ENCODE measurements at regions not wholly inside any gene's neighbourhood (a gene's known extent, or its start where the extent isn't known, plus 50 kb on each side); places are given as distances from the start of the nearest gene placed in this dataset.

- no peak overlapping the region for H3K4me3 Mint-ChIP-seq
- H3K27me3 Mint-ChIP-seq (ENCODE audit: low read depth): no peaks in the 10 kb centered on the region
- TF ChIP-seq NR3C1 (CRISPR knock-in tag; conservative IDR thresholded peaks at IDR 0.05; ENCODE audit: low read depth) (no peak), ZNF317 (CRISPR knock-in tag; IDR thresholded peaks at IDR 0.05; ENCODE audit: borderline replicate concordance, low read depth) (no peak), CREM (CRISPR knock-in tag; IDR thresholded peaks at IDR 0.05) (no peak), ZNF232 (CRISPR knock-in tag; IDR thresholded peaks at IDR 0.05) (no peak), IRF2 (CRISPR knock-in tag; IDR thresholded peaks at IDR 0.05; ENCODE audit: borderline replicate concordance, low read depth) (no peak), ATF3 (CRISPR knock-in tag; conservative IDR thresholded peaks at IDR 0.05) (no peak), IRF1 (CRISPR knock-in tag; IDR thresholded peaks at IDR 0.05) (no peak), PRRX2 (CRISPR knock-in tag; IDR thresholded peaks at IDR 0.05) (no peak), SMAD4 (CRISPR knock-in tag; IDR thresholded peaks at IDR 0.05) (no peak), ZNF671 (CRISPR knock-in tag; IDR thresholded peaks at IDR 0.05) (no peak), ZSCAN18 (CRISPR knock-in tag; IDR thresholded peaks at IDR 0.05) (no peak), ESRRA (CRISPR knock-in tag; IDR thresholded peaks at IDR 0.05; ENCODE audit: borderline replicate concordance) (no peak), GABPB1 (CRISPR knock-in tag; IDR thresholded peaks at IDR 0.05) (no peak), NFE2L1 (CRISPR knock-in tag; IDR thresholded peaks at IDR 0.05) (no peak), ZNF423 (CRISPR knock-in tag; IDR thresholded peaks at IDR 0.05) (no peak)
- TF ChIP-seq, protein P1, sequence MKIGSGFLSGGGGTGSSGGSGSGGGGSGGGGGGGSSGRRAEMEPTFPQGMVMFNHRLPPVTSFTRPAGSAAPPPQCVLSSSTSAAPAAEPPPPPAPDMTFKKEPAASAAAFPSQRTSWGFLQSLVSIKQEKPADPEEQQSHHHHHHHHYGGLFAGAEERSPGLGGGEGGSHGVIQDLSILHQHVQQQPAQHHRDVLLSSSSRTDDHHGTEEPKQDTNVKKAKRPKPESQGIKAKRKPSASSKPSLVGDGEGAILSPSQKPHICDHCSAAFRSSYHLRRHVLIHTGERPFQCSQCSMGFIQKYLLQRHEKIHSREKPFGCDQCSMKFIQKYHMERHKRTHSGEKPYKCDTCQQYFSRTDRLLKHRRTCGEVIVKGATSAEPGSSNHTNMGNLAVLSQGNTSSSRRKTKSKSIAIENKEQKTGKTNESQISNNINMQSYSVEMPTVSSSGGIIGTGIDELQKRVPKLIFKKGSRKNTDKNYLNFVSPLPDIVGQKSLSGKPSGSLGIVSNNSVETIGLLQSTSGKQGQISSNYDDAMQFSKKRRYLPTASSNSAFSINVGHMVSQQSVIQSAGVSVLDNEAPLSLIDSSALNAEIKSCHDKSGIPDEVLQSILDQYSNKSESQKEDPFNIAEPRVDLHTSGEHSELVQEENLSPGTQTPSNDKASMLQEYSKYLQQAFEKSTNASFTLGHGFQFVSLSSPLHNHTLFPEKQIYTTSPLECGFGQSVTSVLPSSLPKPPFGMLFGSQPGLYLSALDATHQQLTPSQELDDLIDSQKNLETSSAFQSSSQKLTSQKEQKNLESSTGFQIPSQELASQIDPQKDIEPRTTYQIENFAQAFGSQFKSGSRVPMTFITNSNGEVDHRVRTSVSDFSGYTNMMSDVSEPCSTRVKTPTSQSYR (CRISPR knock-in tag; IDR thresholded peaks at IDR 0.05): no peak
- no peaks in the 10 kb centered on the region for H3K36me3 Mint-ChIP-seq
- CTCF ChIA-PET: interaction anchor here (0.6 kb wide), 1 partner anchor 15 kb away, joined by 4 read pairs; no protein-coding TSS in a partner anchor
- POLR2A ChIA-PET: no interaction called here
- H3K9me3 Mint-ChIP-seq: no peaks in the 10 kb centered on the region
- ATAC-seq: no peak
- no peak overlapping the region for H3K27ac Mint-ChIP-seq
- H3K4me1 Mint-ChIP-seq: peaks cover 13% of the 10 kb centered on the region
- no peak for DNase-seq (ENCODE audit: low spot score)
Measured at GRCh38 chr13:29906432-29907011, 56.1 kb upstream of the UBL3 start.

DNA sequence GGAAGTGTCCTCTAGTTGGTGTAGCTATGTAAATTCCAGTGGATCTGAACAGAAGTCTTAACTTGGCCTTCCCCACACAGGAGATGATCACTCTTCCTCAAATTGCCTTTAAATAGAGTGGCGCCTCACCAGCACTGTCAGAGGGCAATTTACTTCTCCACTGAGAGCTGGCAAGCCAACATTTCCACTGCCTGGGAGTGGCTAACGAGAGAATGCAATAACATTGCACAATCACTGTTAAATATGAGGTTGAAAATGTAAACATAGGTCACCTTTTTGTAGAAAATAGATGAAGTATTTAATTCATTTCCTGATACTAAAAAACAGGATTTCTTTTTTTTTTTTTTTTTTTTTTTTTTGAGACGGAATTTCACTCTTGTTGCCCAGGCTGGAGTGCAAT is 55.4 kb upstream of the UBL3 start:
- H3K36me3 Mint-ChIP-seq: peaks cover 1% of the 10 kb centered on the region; the same call in 1 of the 2 replicates
- H3K9me3 Mint-ChIP-seq: peaks cover 3% of the 10 kb centered on the region
- POLR2A ChIA-PET: no interaction called here
- no peak for DNase-seq (ENCODE audit: low spot score)
- ATAC-seq: no peak
- H3K4me3 Mint-ChIP-seq: no peak overlapping the region
- CTCF ChIA-PET: interaction anchor here (0.6 kb wide), 1 partner anchor 16 kb away, joined by 4 read pairs; no protein-coding TSS in a partner anchor
- H3K27me3 Mint-ChIP-seq (ENCODE audit: low read depth): no peaks in the 10 kb centered on the region
- peaks cover 13% of the 10 kb centered on the region for H3K4me1 Mint-ChIP-seq
- no peak overlapping the region for H3K27ac Mint-ChIP-seq
- TF ChIP-seq, protein P2, sequence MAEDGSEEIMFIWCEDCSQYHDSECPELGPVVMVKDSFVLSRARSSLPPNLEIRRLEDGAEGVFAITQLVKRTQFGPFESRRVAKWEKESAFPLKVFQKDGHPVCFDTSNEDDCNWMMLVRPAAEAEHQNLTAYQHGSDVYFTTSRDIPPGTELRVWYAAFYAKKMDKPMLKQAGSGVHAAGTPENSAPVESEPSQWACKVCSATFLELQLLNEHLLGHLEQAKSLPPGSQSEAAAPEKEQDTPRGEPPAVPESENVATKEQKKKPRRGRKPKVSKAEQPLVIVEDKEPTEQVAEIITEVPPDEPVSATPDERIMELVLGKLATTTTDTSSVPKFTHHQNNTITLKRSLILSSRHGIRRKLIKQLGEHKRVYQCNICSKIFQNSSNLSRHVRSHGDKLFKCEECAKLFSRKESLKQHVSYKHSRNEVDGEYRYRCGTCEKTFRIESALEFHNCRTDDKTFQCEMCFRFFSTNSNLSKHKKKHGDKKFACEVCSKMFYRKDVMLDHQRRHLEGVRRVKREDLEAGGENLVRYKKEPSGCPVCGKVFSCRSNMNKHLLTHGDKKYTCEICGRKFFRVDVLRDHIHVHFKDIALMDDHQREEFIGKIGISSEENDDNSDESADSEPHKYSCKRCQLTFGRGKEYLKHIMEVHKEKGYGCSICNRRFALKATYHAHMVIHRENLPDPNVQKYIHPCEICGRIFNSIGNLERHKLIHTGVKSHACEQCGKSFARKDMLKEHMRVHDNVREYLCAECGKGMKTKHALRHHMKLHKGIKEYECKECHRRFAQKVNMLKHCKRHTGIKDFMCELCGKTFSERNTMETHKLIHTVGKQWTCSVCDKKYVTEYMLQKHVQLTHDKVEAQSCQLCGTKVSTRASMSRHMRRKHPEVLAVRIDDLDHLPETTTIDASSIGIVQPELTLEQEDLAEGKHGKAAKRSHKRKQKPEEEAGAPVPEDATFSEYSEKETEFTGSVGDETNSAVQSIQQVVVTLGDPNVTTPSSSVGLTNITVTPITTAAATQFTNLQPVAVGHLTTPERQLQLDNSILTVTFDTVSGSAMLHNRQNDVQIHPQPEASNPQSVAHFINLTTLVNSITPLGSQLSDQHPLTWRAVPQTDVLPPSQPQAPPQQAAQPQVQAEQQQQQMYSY (CRISPR knock-in tag; IDR thresholded peaks at IDR 0.05): no peak
- TF ChIP-seq EMX1 (CRISPR knock-in tag; IDR thresholded peaks at IDR 0.05) (no peak), TEAD1 (CRISPR knock-in tag; IDR thresholded peaks at IDR 0.05) (no peak), ZNF671 (CRISPR knock-in tag; IDR thresholded peaks at IDR 0.05) (no peak), TCF7 (CRISPR knock-in tag; IDR thresholded peaks at IDR 0.05; ENCODE audit: low read depth) (no peak), CTCF (IDR thresholded peaks at IDR 0.05) (no peak)
- TF ChIP-seq, protein P3, sequence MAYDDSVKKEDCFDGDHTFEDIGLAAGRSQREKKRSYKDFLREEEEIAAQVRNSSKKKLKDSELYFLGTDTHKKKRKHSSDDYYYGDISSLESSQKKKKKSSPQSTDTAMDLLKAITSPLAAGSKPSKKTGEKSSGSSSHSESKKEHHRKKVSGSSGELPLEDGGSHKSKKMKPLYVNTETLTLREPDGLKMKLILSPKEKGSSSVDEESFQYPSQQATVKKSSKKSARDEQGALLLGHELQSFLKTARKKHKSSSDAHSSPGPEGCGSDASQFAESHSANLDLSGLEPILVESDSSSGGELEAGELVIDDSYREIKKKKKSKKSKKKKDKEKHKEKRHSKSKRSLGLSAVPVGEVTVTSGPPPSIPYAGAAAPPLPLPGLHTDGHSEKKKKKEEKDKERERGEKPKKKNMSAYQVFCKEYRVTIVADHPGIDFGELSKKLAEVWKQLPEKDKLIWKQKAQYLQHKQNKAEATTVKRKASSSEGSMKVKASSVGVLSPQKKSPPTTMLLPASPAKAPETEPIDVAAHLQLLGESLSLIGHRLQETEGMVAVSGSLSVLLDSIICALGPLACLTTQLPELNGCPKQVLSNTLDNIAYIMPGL (CRISPR knock-in tag; IDR thresholded peaks at IDR 0.05): no peak
- TF ChIP-seq, protein P4, sequence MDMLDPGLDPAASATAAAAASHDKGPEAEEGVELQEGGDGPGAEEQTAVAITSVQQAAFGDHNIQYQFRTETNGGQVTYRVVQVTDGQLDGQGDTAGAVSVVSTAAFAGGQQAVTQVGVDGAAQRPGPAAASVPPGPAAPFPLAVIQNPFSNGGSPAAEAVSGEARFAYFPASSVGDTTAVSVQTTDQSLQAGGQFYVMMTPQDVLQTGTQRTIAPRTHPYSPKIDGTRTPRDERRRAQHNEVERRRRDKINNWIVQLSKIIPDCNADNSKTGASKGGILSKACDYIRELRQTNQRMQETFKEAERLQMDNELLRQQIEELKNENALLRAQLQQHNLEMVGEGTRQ (CRISPR knock-in tag; IDR thresholded peaks at IDR 0.05): no peak
